GM23338 (cell line): ENCODE measurements at regions not wholly inside any gene's neighbourhood (a gene's known extent, or its start where the extent isn't known, plus 50 kb on each side); places are given as distances from the start of the nearest gene placed in this dataset.

Source experiments
- ATAC-seq: fragments of 200-7000 bp; cut with Tn5 transposase; 3 replicates; pipeline ENCODE4 v1.9.1; 2020
- DNase-seq: peaks from one replicate; pipeline ENCODE4 v3.0.0-alpha.2; 2015; ENCODE audit warnings: low spot score
- H2AFZ ChIP-seq: fragments of 200-600 bp; sonication (generic); 2 replicates; pipeline ENCODE4 v1.8.0; 2016; ENCODE audit warnings: antibody characterized with exemption, mild to moderate bottlenecking, moderate library complexity
- H3F3A ChIP-seq: fragments of 200-600 bp; sonication (generic); replicated peaks from 2 replicates; pipeline ENCODE4 v1.8.0; 2017; ENCODE audit warnings: antibody characterized with exemption, mixed run types, low read depth
- H3K27ac ChIP-seq: fragments of 200-600 bp; sonication (generic); 2 replicates; pipeline ENCODE4 v1.6.1; 2016; ENCODE audit warnings: low read depth
- H3K27me3 ChIP-seq: fragments of 200-600 bp; sonication (generic); 2 replicates; pipeline ENCODE4 v1.8.0; 2016; ENCODE audit warnings: mild to moderate bottlenecking, mixed run types, moderate library complexity; ENCODE audit not compliant: insufficient read depth
- H3K36me3 ChIP-seq: fragments of 200-600 bp; sonication (generic); 2 replicates; pipeline ENCODE4 v1.8.0; 2016; ENCODE audit warnings: mild to moderate bottlenecking; ENCODE audit not compliant: insufficient read depth
- H3K4me1 ChIP-seq: fragments of 200-600 bp; sonication (generic); 2 replicates; pipeline ENCODE4 v1.8.0; 2016; ENCODE audit warnings: mild to moderate bottlenecking, moderate library complexity; ENCODE audit not compliant: insufficient read depth
- H3K4me2 ChIP-seq: fragments of 200-600 bp; sonication (generic); 2 replicates; pipeline ENCODE4 v1.7.1; 2017; ENCODE audit warnings: mixed run types
- H3K4me3 ChIP-seq: fragments of 200-600 bp; sonication (generic); 2 replicates; pipeline ENCODE4 v1.6.1; 2016; ENCODE audit warnings: mixed run types
- H3K79me2 ChIP-seq: fragments of 200-600 bp; sonication (generic); replicated peaks from 2 replicates; pipeline ENCODE4 v1.8.0; 2017; ENCODE audit warnings: mild to moderate bottlenecking; ENCODE audit not compliant: insufficient read depth
- H3K9me2 ChIP-seq: fragments of 200-600 bp; sonication (generic); 2 replicates; pipeline ENCODE4 v1.8.0; 2017; ENCODE audit not compliant: insufficient read depth
- H4K20me1 ChIP-seq: fragments of 200-600 bp; sonication (generic); replicated peaks from 2 replicates; pipeline ENCODE4 v1.8.0; 2017; ENCODE audit warnings: mild to moderate bottlenecking; ENCODE audit not compliant: insufficient read depth
- H3K27ac Mint-ChIP-seq: 2 replicates; pipeline ENCODE4 v1.8.0; 2020; ENCODE audit warnings: inconsistent platforms, mild to moderate bottlenecking, moderate library complexity, mixed read lengths
- H3K27me3 Mint-ChIP-seq: 3 replicates; pipeline ENCODE4 v1.8.0; 2022; ENCODE audit warnings: low read depth, mild to moderate bottlenecking, moderate library complexity, mixed read lengths, inconsistent platforms; ENCODE audit not compliant: insufficient read depth, poor library complexity
- H3K36me3 Mint-ChIP-seq: 3 replicates; pipeline ENCODE4 v1.8.0; 2021; ENCODE audit warnings: low read depth, mild to moderate bottlenecking, inconsistent platforms, moderate library complexity, mixed read lengths
- H3K4me1 Mint-ChIP-seq: 3 replicates; pipeline ENCODE4 v1.8.0; 2020; ENCODE audit warnings: mild to moderate bottlenecking, inconsistent platforms, mixed read lengths
- H3K4me3 Mint-ChIP-seq: 3 replicates; pipeline ENCODE4 v1.8.0; 2021; ENCODE audit warnings: moderate library complexity, mild to moderate bottlenecking, inconsistent platforms, mixed read lengths
- H3K9me3 Mint-ChIP-seq: 3 replicates; pipeline ENCODE4 v1.8.0; 2020; ENCODE audit warnings: moderate library complexity, mild to moderate bottlenecking, inconsistent platforms, mixed read lengths
- CREB1 ChIP-seq: fragments of 250-450 bp; sonication (Bioruptor Pico); IDR thresholded peaks from 2 replicates; pipeline ENCODE4 v1.5.0; 2020; ENCODE audit warnings: low read depth, mild to moderate bottlenecking, moderate library complexity
- CTCF ChIP-seq, 2 experiments: fragments of 200-600 bp in 1 of 2; sonication (generic) in 1 of 2; conservative IDR thresholded peaks; 2 replicates each; pipeline versions ENCODE4 v1.5.1 to v1.6.1; 2016 to 2017; ENCODE audit warnings: antibody characterized with exemption in 2 of 2, low read depth in 2 of 2, mild to moderate bottlenecking in 2 of 2, moderate library complexity in 1 of 2
- ETS1 ChIP-seq: IDR thresholded peaks from 2 replicates; pipeline ENCODE4 v1.6.1; 2016; ENCODE audit warnings: antibody characterized with exemption
- EZH2 ChIP-seq: fragments of 200-600 bp; sonication (generic); IDR thresholded peaks from one replicate; pipeline ENCODE4 v1.8.0; 2017; ENCODE audit warnings: antibody characterized with exemption, mild to moderate bottlenecking, low read depth; ENCODE audit not compliant: unreplicated experiment
- EZH2phosphoT487 ChIP-seq: fragments of 200-600 bp; sonication (generic); IDR thresholded peaks from one replicate; pipeline ENCODE4 v1.8.1; 2018; ENCODE audit warnings: antibody characterized with exemption; ENCODE audit not compliant: unreplicated experiment
- JUNB ChIP-seq: IDR thresholded peaks from one replicate; pipeline ENCODE4 v1.6.1; 2016; ENCODE audit warnings: antibody characterized with exemption; ENCODE audit not compliant: unreplicated experiment
- NANOG ChIP-seq: IDR thresholded peaks from 2 replicates; pipeline ENCODE4 v1.6.1; 2016; ENCODE audit warnings: antibody characterized with exemption, borderline replicate concordance
- POLR2AphosphoS5 ChIP-seq: IDR thresholded peaks from 2 replicates; pipeline ENCODE4 v1.6.1; 2016; ENCODE audit warnings: antibody characterized with exemption, low read depth
- REST ChIP-seq: IDR thresholded peaks from one replicate; pipeline ENCODE4 v1.6.1; 2018; ENCODE audit warnings: antibody characterized with exemption; ENCODE audit not compliant: unreplicated experiment
- STAT1 ChIP-seq: IDR thresholded peaks from one replicate; pipeline ENCODE4 v1.6.1; 2016; ENCODE audit warnings: antibody characterized with exemption; ENCODE audit not compliant: unreplicated experiment
- ZNF114 ChIP-seq: fragments of 250-450 bp; sonication (Bioruptor Pico); IDR thresholded peaks from 2 replicates; pipeline ENCODE4 v1.5.0; 2020; ENCODE audit warnings: mild to moderate bottlenecking, moderate library complexity
- ZNF331 ChIP-seq: fragments of 250-450 bp; sonication (Bioruptor Pico); IDR thresholded peaks from 2 replicates; pipeline ENCODE4 v1.5.0; 2020; ENCODE audit warnings: low read depth, mild to moderate bottlenecking, moderate library complexity

GRCh38 chr4:73340917-73341316 lies 63.2 kb upstream of the ALB start (continued):
- TF ChIP-seq CTCF (conservative IDR thresholded peaks at IDR 0.05; ENCODE audit: low read depth in 2 of 2) (no peak), EZH2phosphoT487 (no peak), ZNF331 (CRISPR knock-in tag) (no peak), EZH2 (no peak), POLR2AphosphoS5 (no peak), ETS1 (no peak), REST (no peak), JUNB (no peak), NANOG (no peak), CREB1 (CRISPR knock-in tag) (no peak), ZNF114 (no peak)

- ATAC-seq (no peak), DNase-seq (no peak)
- Mint-ChIP-seq H3K27ac (no peak overlapping the region), H3K4me3 (no peak overlapping the region), H3K27me3 (peaks cover 2% of the 10 kb centered on the region), H3K36me3 (peaks cover 8% of the 10 kb centered on the region), H3K4me1 (peaks cover 4% of the 10 kb centered on the region; the same call in 1 of the 3 replicates), H3K9me3 (peaks cover 13% of the 10 kb centered on the region)
- Histone ChIP-seq H3K4me2 (no peak overlapping the region), H3F3A (no peaks in the 10 kb centered on the region), H3K27ac (no peak overlapping the region), H3K4me1 (no peaks in the 10 kb centered on the region; the same call in 1 of the 2 replicates), H3K79me2 (no peaks in the 10 kb centered on the region), H4K20me1 (no peaks in the 10 kb centered on the region), H3K36me3 (no peaks in the 10 kb centered on the region), H3K4me3 (no peak overlapping the region), H2AFZ (0 out of 2 replicates have a peak overlapping the region, but pooled peaks have one; percentile 56), H3K27me3 (no peaks in the 10 kb centered on the region), H3K9me2 (no peaks in the 10 kb centered on the region)
- TF ChIP-seq ZNF331 (CRISPR knock-in tag) (no peak), STAT1 (no peak), REST (no peak), CREB1 (CRISPR knock-in tag) (no peak), NANOG (no peak), ZNF114 (no peak), CTCF (conservative IDR thresholded peaks at IDR 0.05; ENCODE audit: low read depth in 2 of 2) (no peak), EZH2 (no peak), ETS1 (no peak), POLR2AphosphoS5 (no peak)
These were observed 68.4 kb upstream of the ALB start for GRCh38 chr4:73335679-73336078.
